ENCODE measurements at regions not wholly inside any gene's neighbourhood (a gene's known extent, or its start where the extent isn't known, plus 50 kb on each side); places are given as distances from the start of the nearest gene placed in this dataset.
"Not testable (repeated sequence)": the region's sequence is repeated elsewhere in the genome, so short reads cannot be mapped to it uniquely, and the experiment has no call there.

DNA sequence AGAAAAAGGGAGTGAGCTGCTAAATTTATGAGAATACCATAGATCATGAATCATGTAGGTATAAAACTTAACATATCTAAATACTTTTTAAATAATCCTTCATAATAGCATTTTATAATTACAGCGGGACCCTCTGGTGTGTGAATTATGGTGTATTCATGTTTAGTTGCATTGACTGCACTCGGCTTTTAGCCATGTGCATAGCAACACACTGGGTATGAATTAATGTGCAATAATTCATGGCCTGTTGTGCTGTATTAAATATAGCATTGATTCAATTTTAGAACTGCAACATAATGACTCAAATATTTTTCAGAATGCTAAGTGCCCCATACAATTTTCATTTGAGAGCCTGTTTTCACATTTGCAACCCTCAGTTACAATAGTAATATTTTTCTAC lies 249.6 kb upstream of the G2E3 start:
- DNase-seq (ENCODE audit: low read depth) = no peak

DNA sequence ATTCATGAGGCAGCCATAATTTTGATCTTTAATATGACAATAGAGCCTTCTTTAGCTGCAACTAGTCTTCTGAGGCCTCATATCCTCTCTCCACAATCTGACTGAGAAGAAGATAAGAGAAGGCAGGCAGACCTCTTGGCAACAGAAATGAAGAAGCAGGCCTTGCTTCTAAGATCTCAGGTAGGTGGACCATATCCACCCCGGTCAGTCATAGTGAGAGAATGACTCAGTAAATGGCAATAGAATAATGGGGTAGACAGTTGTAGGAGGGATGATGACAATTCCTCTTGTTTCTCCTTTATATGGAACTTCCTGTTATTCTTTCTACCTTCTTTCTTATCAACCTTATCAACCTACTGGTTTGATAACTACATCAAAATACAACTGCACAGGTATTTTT lies 246.7 kb upstream of the G2E3 start:
- DNase-seq (ENCODE audit: low read depth) = no peak

DNA sequence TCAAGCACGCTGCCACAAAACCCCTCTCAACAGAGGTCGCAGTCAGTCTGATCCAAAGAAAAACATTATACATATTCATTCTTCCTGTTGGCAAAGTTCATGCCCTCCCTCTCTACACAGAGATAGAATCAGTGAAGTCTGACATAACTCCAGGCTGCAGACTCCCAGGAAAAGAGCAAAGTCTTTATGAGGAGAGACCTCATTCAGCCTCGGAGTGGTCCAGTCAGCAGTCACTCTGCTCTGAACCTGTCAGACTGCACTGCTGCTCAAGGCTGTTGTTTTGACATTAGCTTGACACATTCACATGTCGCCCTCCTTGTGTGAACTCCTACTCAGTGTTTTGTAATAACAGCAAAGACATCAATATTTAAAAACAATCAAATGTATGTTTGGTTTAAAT lies 241.2 kb upstream of the G2E3 start:
- DNase-seq (ENCODE audit: low read depth) = no peak

DNA sequence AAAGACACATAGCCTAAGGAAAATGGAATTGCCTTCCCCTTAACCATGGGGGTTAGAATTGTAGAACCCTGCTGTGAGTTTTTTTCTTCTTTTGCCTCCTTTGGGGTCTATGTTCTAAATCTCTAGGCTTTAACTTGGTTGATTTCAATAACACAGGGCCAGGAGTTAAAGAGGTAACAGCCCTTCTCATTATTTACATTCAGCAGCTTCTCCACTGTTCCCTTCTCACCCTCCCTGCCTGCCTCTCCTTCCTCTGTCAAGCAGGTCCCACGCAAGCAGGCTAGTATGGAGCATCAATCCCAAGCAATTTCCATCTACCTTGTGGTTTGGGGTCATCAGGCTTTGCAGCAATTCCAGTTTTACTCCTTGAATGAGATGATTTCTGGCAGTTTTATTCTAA lies 236.1 kb upstream of the G2E3 start:
- no peak for DNase-seq (ENCODE audit: low read depth)

DNA sequence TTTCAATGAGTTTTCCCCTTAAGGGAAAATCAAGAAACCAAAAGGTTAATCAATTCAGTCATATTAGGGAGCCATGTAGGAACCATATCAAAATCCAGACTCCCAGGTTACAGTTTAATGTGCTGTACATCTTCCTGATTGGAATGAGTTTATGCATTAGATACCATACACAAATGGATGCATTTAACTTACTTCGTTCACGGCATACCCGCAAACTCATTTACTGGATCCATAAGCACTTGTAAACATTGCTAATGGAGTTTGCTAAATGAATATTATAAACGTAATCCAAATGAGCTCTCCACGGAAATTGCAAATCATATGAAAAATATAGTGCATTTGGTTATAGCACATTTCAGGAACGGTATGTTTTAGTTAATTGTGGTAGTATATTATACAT lies 228.9 kb upstream of the G2E3 start:
- no peak for DNase-seq (ENCODE audit: low read depth)

DNA sequence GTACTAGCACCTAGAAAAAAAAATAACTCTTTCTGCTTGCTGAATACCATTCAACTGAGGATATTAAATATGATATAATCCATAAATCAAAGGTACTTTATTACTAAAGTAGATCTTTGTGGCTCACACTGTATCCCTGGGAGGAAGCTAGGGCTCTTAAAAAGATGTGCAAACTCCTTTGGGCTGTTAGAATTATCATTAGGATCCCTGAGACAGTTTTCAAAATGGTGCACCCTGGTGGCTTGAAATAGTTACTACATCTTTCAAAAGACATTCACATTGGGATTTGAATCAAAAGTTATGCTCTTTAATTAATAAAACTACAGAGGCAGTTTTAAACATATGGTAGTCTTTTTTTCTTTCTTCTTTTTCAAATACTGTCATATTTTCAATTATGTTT lies 228.5 kb upstream of the G2E3 start:
- DNase-seq (ENCODE audit: low read depth) = no peak

DNA sequence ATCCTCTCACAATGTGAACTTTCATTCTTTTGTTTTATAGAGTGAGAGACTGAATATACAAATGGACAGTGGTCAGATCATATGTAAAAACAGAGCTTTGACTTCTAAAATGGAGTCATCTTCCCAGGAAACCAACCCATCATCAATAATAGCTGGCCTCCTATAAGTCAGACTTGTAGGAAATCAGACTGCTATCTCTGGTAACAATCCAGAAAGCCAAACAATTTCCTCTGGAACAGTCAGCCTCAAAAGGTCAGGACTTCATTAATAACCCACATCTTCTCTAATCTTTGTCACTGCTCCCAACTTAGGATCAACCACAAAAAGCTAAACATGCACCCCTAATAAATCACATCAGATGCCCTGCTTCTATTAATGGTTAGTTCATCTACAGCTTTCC lies 227.9 kb upstream of the G2E3 start:
- no peak for DNase-seq (ENCODE audit: low read depth)

DNA sequence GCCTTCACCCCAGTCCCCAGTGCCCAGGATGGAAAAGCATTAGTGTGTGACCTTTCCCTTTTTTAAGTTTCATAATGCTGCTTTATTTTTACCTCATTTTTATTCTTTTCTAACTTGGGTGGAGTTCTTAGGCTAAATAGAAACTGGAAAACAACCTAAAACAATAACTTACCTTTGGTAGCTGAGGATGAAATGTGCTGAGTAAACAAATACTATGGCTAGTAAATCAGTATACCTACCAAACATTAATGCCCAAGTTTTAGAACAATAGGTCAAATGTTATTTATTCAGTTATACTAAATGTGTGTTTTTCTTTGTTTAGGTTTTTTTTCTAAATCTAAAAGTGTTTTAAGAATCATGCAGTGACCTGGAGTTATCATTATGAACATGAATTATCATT lies 226.6 kb upstream of the G2E3 start:
- no peak for DNase-seq (ENCODE audit: low read depth)

DNA sequence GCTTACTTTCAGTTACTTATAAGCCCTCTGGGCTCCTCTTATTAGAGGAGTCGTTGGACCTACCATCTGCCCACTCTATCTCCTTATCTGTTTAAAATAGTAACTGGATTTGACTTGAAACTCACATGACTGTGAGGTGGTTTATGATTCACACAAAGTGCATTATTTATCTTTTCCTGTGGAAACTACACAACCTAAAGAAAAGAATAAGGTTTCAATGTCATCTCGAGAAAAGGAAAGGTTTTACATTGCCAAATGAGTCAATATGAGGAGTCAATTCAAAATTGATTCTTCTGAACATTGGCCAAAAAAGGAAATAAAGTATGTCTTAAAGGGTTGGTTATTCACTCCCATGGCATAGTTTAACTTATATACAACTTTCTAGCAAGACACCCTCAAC lies 225.0 kb upstream of the G2E3 start:
- no peak for DNase-seq (ENCODE audit: low read depth)

DNA sequence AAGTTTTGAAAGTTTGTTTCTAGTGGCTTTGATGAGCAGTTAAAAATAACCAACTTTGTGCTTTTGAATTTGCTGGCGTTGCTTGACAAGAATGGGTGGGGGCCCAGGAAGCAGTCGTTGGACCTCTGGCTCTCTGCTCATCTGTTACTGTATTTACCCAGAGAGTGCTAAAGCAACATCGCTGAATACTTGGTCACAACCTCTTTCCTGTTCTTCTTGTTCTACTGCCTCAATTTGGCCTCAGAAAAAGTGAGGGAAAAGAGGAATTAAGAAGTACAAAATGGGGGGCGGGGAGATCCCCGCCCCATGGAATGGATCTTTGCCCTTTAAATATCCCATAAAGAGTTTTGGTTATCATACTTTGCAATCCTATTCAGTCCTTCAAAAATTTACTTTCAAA lies 221.5 kb upstream of the G2E3 start:
- no peak for DNase-seq (ENCODE audit: low read depth)

DNA sequence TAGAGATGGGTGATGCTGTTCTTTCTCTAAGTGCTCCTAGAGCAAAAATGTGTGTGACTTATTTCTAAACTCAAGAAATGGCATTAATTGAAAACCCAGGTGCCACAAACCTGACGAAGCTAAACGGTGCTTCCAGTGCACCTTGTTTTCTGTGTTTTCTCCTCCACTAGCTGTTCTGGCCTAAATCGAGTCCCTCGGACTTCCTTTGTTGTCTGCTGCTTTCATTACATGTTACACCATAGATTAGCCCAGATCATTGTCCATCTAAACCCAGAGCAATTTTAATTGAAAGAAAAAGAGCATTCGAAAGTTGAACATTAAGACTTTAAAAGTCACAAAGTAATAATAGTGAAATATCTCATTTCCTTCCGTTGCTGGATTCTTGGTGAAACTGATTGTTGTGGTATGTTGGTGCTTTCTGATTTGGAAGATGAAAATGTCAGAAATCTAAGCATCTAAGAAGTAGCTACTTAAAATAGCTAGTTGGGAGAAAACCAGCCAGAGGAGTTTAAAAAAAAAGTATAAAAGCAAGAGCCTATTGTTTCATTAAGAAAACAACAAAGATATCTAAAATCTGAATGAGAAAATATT lies 219.6 kb upstream of the G2E3 start:
- DNase-seq (ENCODE audit: low read depth) = no peak

DNA sequence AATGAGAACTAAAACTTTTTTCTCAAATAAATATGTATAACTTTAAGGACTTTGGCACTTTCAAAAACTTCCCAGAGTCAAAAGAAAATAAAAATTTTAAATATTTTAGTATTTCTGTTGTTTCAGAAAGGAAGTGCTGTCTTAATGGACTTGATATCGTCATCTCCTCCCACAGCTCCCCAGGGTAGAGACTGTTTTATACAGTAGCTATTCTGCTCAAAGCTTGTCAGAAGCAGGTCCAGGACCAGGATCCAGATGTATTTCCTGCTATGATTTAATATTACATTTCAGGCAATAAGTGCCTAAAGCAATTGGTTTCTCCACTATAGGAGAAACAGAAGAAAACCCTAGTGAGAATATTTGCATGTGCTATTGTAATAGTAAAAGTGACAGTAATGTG lies 218.5 kb upstream of the G2E3 start:
- no peak for DNase-seq (ENCODE audit: low read depth)

DNA sequence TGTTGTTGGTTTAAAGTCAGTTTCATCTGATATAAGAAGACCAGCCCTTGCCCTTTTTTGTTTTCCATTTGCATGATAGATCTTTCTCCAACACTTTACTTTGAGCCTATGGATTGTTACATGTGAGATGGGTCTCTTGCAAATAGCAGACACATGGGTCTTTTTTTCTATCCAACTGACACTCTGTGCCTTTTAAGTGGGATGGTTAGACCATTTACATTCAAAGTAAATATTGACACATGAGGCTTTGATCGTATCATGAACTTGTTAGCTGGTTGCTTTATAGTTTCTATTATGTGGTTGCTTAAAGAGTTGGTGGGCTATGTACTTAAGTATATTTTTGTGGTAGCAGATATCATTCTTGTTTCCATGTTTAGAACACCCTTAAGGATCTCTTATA lies 213.4 kb upstream of the G2E3 start:
- no peak for DNase-seq (ENCODE audit: low read depth)

DNA sequence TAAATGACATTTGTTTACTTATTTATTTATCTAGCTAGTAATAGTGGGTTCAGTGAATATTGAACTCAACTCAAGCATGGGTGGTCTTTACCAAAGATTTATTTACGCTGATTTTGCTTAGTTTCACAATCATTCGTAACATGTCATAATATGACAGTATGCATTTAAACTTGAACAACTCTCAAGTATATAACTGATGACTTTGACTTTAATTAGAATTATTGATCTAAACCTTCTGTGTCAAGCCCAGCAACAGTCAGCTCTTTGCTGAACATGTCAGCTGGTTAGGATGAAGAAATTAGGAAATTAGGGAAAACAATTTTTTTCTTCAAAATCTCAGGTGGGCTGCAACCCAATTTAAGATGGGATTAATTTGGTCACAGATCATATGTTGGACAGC lies 210.5 kb upstream of the G2E3 start:
- DNase-seq (ENCODE audit: low read depth) = no peak

DNA sequence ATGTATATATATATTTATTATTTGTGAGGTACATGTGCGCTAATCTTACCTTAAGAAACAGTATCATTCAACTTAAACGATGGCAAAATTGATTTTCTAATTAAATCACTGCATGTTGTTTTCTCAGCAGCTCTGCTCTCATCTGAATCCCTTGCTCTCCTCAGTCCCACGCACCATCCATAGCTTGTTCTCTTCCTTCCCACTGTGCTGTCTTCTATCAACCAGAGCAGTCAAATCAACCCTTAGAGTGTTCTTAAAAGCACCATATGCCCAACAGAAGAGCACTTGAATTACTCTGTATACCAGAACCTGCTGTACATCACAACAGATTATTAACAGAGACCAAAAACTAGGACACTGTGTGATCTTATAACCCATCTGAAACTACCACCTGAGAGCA lies 209.4 kb upstream of the G2E3 start:
- no peak for DNase-seq (ENCODE audit: low read depth)

DNA sequence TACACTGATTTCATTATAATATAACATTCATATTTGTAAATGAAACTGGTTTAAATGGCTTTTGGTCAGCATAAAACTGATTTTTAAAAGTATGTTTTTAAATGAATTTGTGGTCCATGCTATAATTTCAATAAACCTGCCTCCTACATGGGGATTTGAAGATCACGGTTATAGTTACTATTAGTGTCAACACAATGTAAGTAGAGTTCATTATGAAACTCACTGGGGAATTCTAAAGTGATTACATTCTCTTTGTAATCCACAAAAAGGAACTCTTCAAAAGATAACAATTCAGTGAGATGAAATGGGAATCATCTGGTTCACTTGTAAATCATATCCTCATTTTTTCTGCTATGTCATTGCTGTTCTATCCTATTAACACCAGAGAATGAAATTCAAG lies 204.5 kb upstream of the G2E3 start:
- DNase-seq (ENCODE audit: low read depth) = no peak

DNA sequence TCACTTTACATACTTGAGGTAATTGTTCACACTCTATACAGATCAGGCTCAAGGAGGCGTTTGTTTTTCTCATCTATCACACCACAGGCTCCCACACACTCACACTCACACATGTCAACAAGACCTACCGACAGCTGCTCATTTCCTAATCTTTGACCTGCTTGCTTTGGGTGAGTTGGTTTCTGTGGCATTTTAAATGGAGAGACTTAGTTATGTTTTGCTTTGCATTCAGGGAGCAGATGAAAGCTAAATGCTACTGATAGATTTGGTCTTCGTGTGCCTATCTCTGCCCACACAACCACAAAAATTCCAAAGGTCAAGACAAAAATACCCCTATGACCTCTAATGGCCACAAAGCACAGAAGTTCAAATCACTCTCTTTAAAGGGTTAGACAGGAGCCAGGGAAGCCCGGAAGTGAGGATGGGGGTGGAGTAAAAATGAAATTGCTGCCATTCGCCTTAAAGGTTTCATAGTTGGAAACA lies 203.5 kb upstream of the G2E3 start:
- no peak for DNase-seq (ENCODE audit: low read depth)

DNA sequence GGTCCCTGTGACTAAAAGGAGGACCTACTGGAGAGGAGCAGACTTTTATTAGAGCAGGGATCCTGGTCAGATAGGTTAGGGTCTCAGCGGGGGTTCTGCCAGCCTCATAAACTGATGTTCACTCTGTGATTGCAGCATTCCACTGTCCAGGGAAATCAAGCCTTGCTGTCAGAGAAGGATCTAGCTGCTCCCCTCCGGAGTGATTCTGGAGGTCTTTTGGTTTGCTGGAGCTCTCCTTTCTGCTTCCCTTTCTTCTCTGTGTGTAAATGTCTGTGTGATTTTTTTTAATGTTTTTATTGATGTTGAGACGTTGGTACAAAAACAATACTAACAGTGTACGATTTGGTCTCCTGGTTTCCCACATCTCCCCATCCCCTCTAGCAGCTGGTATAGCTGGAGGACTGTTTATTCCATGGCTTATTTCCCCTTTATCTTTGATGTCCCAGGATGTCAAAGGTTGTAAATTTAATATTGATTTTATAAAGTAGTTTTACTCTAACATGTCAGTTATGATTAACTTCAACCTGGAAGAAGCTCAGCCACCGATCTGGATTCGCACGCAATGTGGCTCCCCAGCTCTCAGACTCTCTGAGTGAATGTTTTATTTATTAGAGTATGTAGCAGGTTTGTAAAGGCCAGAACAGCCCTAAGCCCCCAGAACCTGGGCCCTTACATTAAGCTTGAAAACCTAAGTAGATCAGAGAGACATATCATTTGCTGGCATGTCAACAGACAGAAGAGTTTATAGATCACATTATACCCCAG lies 202.3 kb upstream of the G2E3 start:
- DNase-seq (ENCODE audit: low read depth) = no peak

DNA sequence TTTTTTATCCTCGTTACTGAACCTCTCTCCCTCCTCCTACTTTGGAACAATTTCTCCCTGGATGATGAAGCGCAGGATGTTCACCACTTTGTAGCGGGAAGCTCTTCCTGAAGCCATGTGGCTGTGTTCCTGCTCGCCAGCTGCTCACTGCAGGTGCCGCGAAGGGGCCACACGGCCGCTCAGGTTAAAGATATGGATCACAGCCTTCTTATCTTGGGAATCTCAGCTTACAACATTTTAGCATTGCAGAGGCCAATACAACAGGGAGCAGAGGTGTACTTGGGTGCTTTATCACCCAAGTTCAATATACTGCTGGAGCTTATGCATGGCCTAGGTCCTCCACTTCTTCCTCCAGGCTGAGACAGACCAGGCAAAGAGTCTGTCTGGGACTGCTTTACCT lies 201.2 kb upstream of the G2E3 start:
- no peak for DNase-seq (ENCODE audit: low read depth)

DNA sequence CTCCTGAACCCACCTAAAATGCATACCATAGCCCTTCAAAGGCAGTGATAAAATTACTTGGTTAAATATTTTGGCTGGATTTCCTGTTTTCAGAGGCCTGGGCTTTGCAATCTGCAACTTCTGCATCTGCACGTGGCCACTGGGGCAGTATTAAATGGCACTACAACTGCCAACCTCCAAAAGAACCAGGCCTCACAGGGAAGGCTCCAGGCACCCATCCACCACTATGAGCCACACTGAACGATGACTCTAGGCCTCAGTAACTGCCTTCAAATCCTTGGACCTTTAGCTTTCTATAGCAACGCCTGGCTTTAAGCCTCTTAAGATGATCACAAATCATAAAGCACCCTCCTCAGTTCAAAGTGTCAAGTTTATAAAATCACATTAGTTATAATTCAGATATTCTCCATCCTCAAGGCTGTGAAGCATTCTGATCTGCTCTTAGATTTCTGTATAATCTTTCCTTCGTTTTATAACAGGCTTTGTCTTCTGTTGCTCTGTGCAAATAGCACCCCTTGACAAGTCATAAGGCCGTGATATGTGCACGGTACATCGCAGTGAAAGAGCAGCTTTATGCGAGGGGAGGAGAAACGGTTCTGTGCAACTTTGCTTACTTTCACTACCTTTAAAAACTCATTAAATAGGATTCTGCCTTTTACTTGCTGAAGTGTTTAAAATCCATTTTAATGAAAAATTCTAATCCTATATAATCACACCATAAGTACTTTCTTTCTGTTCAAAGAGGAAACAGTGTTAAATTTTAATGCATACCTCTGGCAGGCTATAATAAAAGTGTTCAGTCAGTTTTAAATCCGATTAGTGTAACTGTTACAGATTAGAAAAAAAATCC lies 196.4 kb upstream of the G2E3 start:
- DNase-seq (ENCODE audit: low read depth) = no peak

DNA sequence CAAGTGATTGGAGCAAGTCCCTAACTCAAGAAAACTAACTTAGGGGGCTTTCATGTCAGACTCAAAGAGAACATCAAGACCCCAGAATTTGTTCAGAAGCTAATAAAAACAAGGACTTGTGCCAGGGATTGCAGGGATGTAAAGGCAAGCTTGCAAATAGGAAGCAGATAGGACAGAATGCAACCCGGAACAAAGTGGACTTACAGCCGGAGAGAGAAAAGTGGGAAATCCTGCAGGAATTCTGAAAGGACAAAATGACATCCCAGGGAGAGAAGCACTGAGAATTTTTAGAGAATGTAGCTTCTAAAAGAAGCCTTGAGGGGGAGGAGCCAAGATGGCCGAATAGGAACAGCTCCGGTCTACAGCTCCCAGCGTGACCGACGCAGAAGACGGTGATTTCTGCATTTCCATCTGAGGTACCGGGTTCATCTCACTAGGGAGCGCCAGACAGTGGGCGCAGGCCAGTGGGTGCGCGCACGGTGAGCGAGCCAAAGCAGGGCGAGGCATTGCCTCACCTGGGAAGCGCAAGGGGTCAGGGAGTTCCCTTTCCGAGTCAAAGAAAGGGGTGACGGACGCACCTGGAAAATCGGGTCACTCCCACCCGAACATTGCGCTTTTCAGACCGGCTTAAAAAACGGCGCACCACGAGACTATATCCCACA lies 195.6 kb upstream of the G2E3 start:
- DNase-seq (ENCODE audit: low read depth) = not testable (repeated sequence)

DNA sequence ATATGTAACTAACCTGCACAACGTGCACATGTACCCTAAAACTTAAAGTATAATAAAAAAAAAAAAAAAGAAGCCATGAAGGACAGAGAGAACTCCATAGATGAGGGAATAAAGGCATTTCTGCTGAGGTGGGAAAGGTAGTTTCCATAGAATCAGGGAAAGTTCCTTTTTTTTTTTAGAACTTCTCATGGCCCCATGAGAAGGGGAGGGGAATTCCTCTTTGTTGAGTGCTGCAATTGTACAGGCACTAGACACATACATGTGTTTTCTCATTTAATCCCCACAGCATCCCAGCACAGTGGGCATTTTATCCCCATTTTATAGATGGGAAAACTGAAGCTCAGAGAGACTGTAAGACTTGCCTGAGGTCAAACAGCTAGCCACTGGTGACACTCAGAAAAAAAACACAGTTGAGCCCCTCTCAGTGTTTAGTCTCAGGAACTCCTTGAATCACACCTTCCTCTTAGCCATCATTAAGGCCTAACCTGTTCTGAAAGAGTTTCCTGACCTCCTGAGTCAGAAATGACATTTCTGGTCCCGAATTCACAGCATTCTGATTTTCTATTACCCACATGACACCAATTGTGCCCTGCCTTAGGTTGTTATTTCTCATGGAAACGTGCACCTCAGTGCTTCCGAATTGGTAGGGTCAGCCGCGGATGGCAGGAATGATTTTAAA lies 189.3 kb upstream of the G2E3 start:
- no peak for DNase-seq (ENCODE audit: low read depth)

All from stimulated activated CD4-positive, alpha-beta T cell treated with anti-CD3 and anti-CD28 coated beads, Interleukin-2, amount 100 ng/mL, for 4 hours (primary cell).